ENCODE measurements at regions not wholly inside any gene's neighbourhood (a gene's known extent, or its start where the extent isn't known, plus 50 kb on each side); places are given as distances from the start of the nearest gene placed in this dataset.

- no peak for TF ChIP-seq CTCF (IDR thresholded peaks at IDR 0.05; ENCODE audit: poor library complexity)
- TF ChIP-seq EZH2 (IDR thresholded peaks at IDR 0.05; ENCODE audit: borderline replicate concordance), result no peak
These were observed 87.1 kb upstream of the ITGA4 start for GRCh38 chr2:181370126-181370525.

All from hepatocyte (in vitro differentiated cells).